Endodermal cell (in vitro differentiated cells): ENCODE measurements at regions not wholly inside any gene's neighbourhood (a gene's known extent, or its start where the extent isn't known, plus 50 kb on each side); places are given as distances from the start of the nearest gene placed in this dataset.

Experiments
- DNase-seq: peaks from one replicate; pipeline ENCODE4 v3.0.0-alpha.2; 2017
- H3K27ac ChIP-seq: 2 replicates; pipeline ENCODE4 v1.5.1; 2013; ENCODE audit warnings: mild to moderate bottlenecking, low read depth, low read length, moderate library complexity
- H3K27me3 ChIP-seq: 2 replicates; pipeline ENCODE4 v1.6.1; 2013; ENCODE audit warnings: mild to moderate bottlenecking, low read length, moderate library complexity; ENCODE audit not compliant: insufficient read depth, control insufficient read depth, poor library complexity, severe bottlenecking
- H3K36me3 ChIP-seq: 2 replicates; pipeline ENCODE4 v1.7.0; 2013; ENCODE audit warnings: mild to moderate bottlenecking, low read length, moderate library complexity; ENCODE audit not compliant: control insufficient read depth, insufficient read depth
- H3K4me1 ChIP-seq: one replicate; pipeline ENCODE4 v1.7.0; 2013; ENCODE audit warnings: low read length; ENCODE audit not compliant: control insufficient read depth, insufficient read depth
- H3K4me3 ChIP-seq: 2 replicates; pipeline ENCODE4 v1.5.1; 2013; ENCODE audit warnings: mild to moderate bottlenecking, low read length, moderate library complexity
- H3K9ac ChIP-seq: 2 replicates; pipeline ENCODE4 v1.6.1; 2013; ENCODE audit warnings: mild to moderate bottlenecking, low read length, moderate library complexity; ENCODE audit not compliant: poor library complexity, severe bottlenecking; ENCODE audit errors: extremely low read depth
- H3K9me3 ChIP-seq: 2 replicates; pipeline ENCODE4 v1.6.1; 2013; ENCODE audit warnings: mild to moderate bottlenecking, low read length, moderate library complexity; ENCODE audit not compliant: control insufficient read depth
- H3K27ac Mint-ChIP-seq: 2 replicates; pipeline ENCODE4 v1.8.0; 2020; ENCODE audit warnings: mixed read lengths
- H3K27me3 Mint-ChIP-seq: 2 replicates; pipeline ENCODE4 v1.8.0; 2021; ENCODE audit warnings: mild to moderate bottlenecking, mixed read lengths; ENCODE audit not compliant: insufficient read depth
- H3K36me3 Mint-ChIP-seq: 2 replicates; pipeline ENCODE4 v1.8.0; 2020; ENCODE audit warnings: low read depth, mixed read lengths
- H3K4me1 Mint-ChIP-seq: 2 replicates; pipeline ENCODE4 v1.8.0; 2020; ENCODE audit warnings: mixed read lengths
- H3K4me3 Mint-ChIP-seq: 2 replicates; pipeline ENCODE4 v1.8.0; 2020; ENCODE audit warnings: mild to moderate bottlenecking, moderate library complexity, mixed read lengths
- H3K9me3 Mint-ChIP-seq: 2 replicates; pipeline ENCODE4 v1.8.0; 2020; ENCODE audit warnings: mild to moderate bottlenecking, mixed read lengths
- WGBS, 2 experiments: methylation state at CpG; one replicate each; pipeline versions ENCODE4 v1.1.5 to v1.1.7; 2013; ENCODE audit warnings: missing lambda C conversion rate in 2 of 2, mixed read lengths in 1 of 2; ENCODE audit not compliant: insufficient coverage in 1 of 2, insufficient read length in 1 of 2; 5-methylcytosine and 5-hydroxymethylcytosine counted together
- TF ChIP-seq, protein P1 (sequence below): fragments of 200-600 bp; sonication (generic); conservative IDR thresholded peaks from 2 replicates; pipeline ENCODE4 v1.5.0; 2021; ENCODE audit warnings: antibody characterized with exemption, mild to moderate bottlenecking

DNA sequence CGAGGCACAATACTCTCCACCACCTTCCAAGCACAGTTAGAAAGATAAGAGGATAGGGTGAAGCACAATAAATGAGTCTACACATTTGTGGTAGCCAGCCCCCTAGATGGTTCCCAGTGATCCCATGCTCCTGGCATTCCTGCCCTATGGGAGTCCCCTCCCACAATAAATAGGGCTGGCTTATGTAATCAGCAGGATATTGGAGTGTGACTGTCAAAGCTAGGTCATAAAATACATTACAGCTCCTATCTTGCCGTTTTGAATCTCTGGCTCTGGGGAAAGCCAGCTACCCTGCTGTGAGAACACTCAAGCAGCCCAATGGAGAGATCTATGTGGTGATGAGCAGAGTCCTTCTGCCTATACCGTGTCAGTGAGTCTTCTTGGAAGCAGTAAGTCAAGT lies 198.7 kb upstream of the NOCT start:
- peaks cover 20% of the 10 kb centered on the region for H3K9me3 Mint-ChIP-seq
- H3K27ac ChIP-seq: no peak overlapping the region
- no peaks in the 10 kb centered on the region for H3K27me3 Mint-ChIP-seq
- no peaks in the 10 kb centered on the region for H3K27me3 ChIP-seq
- H3K9me3 ChIP-seq: peaks cover 22% of the 10 kb centered on the region
- H3K4me3 ChIP-seq: no peak overlapping the region
- H3K4me1 Mint-ChIP-seq: peaks cover 19% of the 10 kb centered on the region
- TF ChIP-seq, protein P1, sequence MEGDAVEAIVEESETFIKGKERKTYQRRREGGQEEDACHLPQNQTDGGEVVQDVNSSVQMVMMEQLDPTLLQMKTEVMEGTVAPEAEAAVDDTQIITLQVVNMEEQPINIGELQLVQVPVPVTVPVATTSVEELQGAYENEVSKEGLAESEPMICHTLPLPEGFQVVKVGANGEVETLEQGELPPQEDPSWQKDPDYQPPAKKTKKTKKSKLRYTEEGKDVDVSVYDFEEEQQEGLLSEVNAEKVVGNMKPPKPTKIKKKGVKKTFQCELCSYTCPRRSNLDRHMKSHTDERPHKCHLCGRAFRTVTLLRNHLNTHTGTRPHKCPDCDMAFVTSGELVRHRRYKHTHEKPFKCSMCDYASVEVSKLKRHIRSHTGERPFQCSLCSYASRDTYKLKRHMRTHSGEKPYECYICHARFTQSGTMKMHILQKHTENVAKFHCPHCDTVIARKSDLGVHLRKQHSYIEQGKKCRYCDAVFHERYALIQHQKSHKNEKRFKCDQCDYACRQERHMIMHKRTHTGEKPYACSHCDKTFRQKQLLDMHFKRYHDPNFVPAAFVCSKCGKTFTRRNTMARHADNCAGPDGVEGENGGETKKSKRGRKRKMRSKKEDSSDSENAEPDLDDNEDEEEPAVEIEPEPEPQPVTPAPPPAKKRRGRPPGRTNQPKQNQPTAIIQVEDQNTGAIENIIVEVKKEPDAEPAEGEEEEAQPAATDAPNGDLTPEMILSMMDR: no peak
- H3K9ac ChIP-seq: no peak overlapping the region
- no peaks in the 10 kb centered on the region for H3K36me3 ChIP-seq
- WGBS, 2 experiments: 40 to 61% methylated on average over 1 to 2 of the region's 3 CpGs
- H3K4me1 ChIP-seq: peaks cover 4% of the 10 kb centered on the region
- H3K27ac Mint-ChIP-seq: peak overlapping the region; percentile 81
- peaks cover 8% of the 10 kb centered on the region for H3K36me3 Mint-ChIP-seq
- no peak overlapping the region for H3K4me3 Mint-ChIP-seq
- peak; percentile 78 for DNase-seq

DNA sequence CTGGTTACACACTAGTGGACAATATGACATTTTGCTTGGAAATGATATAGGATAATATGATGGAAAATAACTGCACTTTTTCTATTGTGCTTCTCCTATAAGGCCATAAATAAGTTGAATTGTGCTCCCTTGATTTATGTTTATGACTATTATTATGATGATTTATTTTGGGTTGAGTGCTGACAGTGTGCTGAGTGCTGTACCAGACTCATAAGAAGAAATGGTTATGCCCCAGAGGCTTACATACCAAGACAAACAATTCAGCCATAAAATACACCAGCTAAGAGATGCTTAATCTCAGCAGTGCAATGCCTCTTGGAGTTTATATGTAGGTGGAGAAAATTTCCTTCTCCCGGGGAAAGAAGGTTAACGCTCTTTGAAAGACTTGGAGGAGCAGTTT lies 199.8 kb upstream of the NOCT start:
- H3K4me3 Mint-ChIP-seq: no peak overlapping the region
- WGBS, 2 experiments: 83 to 97% methylated on average over 2 of the region's 2 CpGs
- H3K4me1 ChIP-seq: peaks cover 4% of the 10 kb centered on the region
- H3K27ac Mint-ChIP-seq: no peak overlapping the region
- no peak for DNase-seq
- no peak overlapping the region for H3K4me3 ChIP-seq
- no peaks in the 10 kb centered on the region for H3K27me3 ChIP-seq
- no peaks in the 10 kb centered on the region for H3K27me3 Mint-ChIP-seq
- H3K27ac ChIP-seq: no peak overlapping the region
- TF ChIP-seq, protein P1: no peak
- H3K9me3 ChIP-seq: peaks cover 22% of the 10 kb centered on the region
- H3K9ac ChIP-seq: no peak overlapping the region
- peaks cover 18% of the 10 kb centered on the region for H3K4me1 Mint-ChIP-seq
- H3K36me3 ChIP-seq: no peaks in the 10 kb centered on the region
- H3K36me3 Mint-ChIP-seq: peaks cover 8% of the 10 kb centered on the region
- H3K9me3 Mint-ChIP-seq: peaks cover 26% of the 10 kb centered on the region

DNA sequence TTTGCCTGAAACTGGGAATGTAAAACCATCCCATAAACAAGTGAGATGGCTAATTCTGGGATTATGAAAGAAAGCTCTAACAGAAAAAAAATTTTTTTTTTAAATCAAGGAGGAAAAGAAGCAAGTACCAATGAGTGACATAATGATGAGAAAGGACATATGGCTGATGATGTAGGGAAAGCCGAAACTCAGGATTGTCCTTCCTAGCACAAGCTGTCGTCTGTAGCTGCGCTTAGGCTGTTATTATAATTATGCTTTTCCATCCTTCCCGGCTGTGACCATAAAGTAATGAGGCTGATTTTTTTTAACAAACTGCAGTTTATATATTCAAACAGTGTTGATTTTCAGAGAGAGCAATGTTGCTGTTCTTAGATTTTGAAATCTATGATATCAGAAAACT lies 209.8 kb upstream of the NOCT start:
- Mint-ChIP-seq H3K27ac (no peak overlapping the region), H3K27me3 (peaks cover 2% of the 10 kb centered on the region), H3K9me3 (peaks cover 1% of the 10 kb centered on the region), H3K4me1 (peaks cover 8% of the 10 kb centered on the region), H3K36me3 (no peaks in the 10 kb centered on the region), H3K4me3 (no peak overlapping the region)
- no peaks in the 10 kb centered on the region for H3K36me3 ChIP-seq
- peaks cover 5% of the 10 kb centered on the region for H3K4me1 ChIP-seq
- no peaks in the 10 kb centered on the region for H3K27me3 ChIP-seq
- TF ChIP-seq, protein P1: no peak
- WGBS, 2 experiments: 74% methylated on average over 4 of the region's 4 CpGs; no CpG with 5 or more reads in 1 of the 2 experiments
- DNase-seq: no peak
- no peak overlapping the region for H3K9ac ChIP-seq
- H3K27ac ChIP-seq: no peak overlapping the region
- no peaks in the 10 kb centered on the region for H3K9me3 ChIP-seq
- H3K4me3 ChIP-seq: no peak overlapping the region
